ENCODE measurements at regions not wholly inside any gene's neighbourhood (a gene's known extent, or its start where the extent isn't known, plus 50 kb on each side); places are given as distances from the start of the nearest gene placed in this dataset.

DNA sequence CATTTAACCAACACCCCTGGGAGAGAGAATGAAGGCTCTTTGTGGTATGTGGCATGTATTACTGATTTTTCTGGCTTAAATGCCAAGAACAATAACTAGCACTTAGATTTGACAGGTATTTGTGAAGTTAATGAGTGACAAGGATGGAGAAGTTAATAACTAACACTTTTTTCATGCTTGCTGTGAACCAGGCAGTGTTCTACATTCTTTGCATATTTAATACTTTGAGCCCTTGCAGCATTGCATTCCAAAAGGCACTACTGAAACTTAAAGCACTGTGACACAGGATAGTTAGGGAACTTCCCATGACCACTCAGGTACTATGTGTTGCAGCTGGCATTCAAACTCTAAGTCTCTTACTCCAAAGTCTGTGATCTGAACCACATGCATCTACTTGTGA lies 650.6 kb downstream of the ZPLD1 start:
- Histone ChIP-seq H3K79me2 (ENCODE audit: control insufficient read depth, insufficient read depth, low read length) (no peaks in the 10 kb centered on the region), H3K27ac (ENCODE audit: control insufficient read depth, insufficient read depth, low read length) (no peak overlapping the region), H3K9me1 (ENCODE audit: control insufficient read depth, extremely low read depth, insufficient read depth, low read length) (no peaks in the 10 kb centered on the region), H4K20me1 (ENCODE audit: control insufficient read depth, extremely low read depth, insufficient read depth, low read length) (no peaks in the 10 kb centered on the region), H3K4me3 (ENCODE audit: control insufficient read depth in 2 of 3, extremely low read depth in 1 of 3, insufficient read depth in 2 of 3, low read depth in 1 of 3, low read length in 3 of 3) (no peak overlapping the region), H3K4me1 (ENCODE audit: control insufficient read depth, extremely low read depth, insufficient read depth, low read length) (no peaks in the 10 kb centered on the region), H2AFZ (ENCODE audit: control insufficient read depth, low read length) (no peak overlapping the region), H3K9me3 (ENCODE audit: control insufficient read depth, low read depth, low read length) (no peaks in the 10 kb centered on the region), H3K4me2 (ENCODE audit: control insufficient read depth, extremely low read depth, insufficient read depth, low read depth, low read length) (no peak overlapping the region), H3K27me3 (ENCODE audit: control insufficient read depth, extremely low read depth, insufficient read depth, low read length) (no peaks in the 10 kb centered on the region), H3K36me3 (ENCODE audit: control insufficient read depth in 2 of 2, extremely low read depth in 1 of 2, insufficient read depth in 2 of 2, low read length in 2 of 2) (no peaks in the 10 kb centered on the region), H3K9ac (ENCODE audit: control insufficient read depth, extremely low read depth, insufficient read depth, low read length) (no peak overlapping the region)
- no peak for TF ChIP-seq EZH2 (IDR thresholded peaks at IDR 0.05; ENCODE audit: low read length)
- TF ChIP-seq CTCF (optimal IDR thresholded peaks at IDR 0.05 in 1 of 3, IDR thresholded peaks at IDR 0.05 in 1 of 3, conservative IDR thresholded peaks at IDR 0.05 in 1 of 3; ENCODE audit: extremely low read depth in 1 of 3, insufficient read depth in 2 of 3, low read length in 3 of 3): no peak
- FAIRE-seq (no peak), DNase-seq (ENCODE audit: low read depth, low spot score) (no peak)
- dilution Hi-C loops (cut with MboI; ENCODE audit: extremely low pct_ligation_motif_present, low sequenced_read_pairs): no loop called here

GRCh38 chr3:103089758-103090157 lies 654.9 kb downstream of the ZPLD1 start:
- Histone ChIP-seq H2AFZ (ENCODE audit: control insufficient read depth, low read length) (no peak overlapping the region), H3K9me3 (ENCODE audit: control insufficient read depth, low read depth, low read length) (no peaks in the 10 kb centered on the region), H3K4me3 (ENCODE audit: control insufficient read depth in 2 of 3, extremely low read depth in 1 of 3, insufficient read depth in 2 of 3, low read depth in 1 of 3, low read length in 3 of 3) (no peak overlapping the region), H3K9me1 (ENCODE audit: control insufficient read depth, extremely low read depth, insufficient read depth, low read length) (no peaks in the 10 kb centered on the region), H3K27me3 (ENCODE audit: control insufficient read depth, extremely low read depth, insufficient read depth, low read length) (no peaks in the 10 kb centered on the region), H3K36me3 (ENCODE audit: control insufficient read depth in 2 of 2, extremely low read depth in 1 of 2, insufficient read depth in 2 of 2, low read length in 2 of 2) (no peaks in the 10 kb centered on the region), H3K4me1 (ENCODE audit: control insufficient read depth, extremely low read depth, insufficient read depth, low read length) (no peaks in the 10 kb centered on the region), H3K4me2 (ENCODE audit: control insufficient read depth, extremely low read depth, insufficient read depth, low read depth, low read length) (no peak overlapping the region), H3K9ac (ENCODE audit: control insufficient read depth, extremely low read depth, insufficient read depth, low read length) (no peak overlapping the region), H3K79me2 (ENCODE audit: control insufficient read depth, insufficient read depth, low read length) (no peaks in the 10 kb centered on the region), H3K27ac (ENCODE audit: control insufficient read depth, insufficient read depth, low read length) (no peak overlapping the region), H4K20me1 (ENCODE audit: control insufficient read depth, extremely low read depth, insufficient read depth, low read length) (no peaks in the 10 kb centered on the region)
- TF ChIP-seq CTCF (optimal IDR thresholded peaks at IDR 0.05 in 1 of 3, IDR thresholded peaks at IDR 0.05 in 1 of 3, conservative IDR thresholded peaks at IDR 0.05 in 1 of 3; ENCODE audit: extremely low read depth in 1 of 3, insufficient read depth in 2 of 3, low read length in 3 of 3) (no peak), EZH2 (IDR thresholded peaks at IDR 0.05; ENCODE audit: low read length) (no peak)
- FAIRE-seq (no peak), DNase-seq (ENCODE audit: low read depth, low spot score) (no peak)
- dilution Hi-C loops (cut with MboI; ENCODE audit: extremely low pct_ligation_motif_present, low sequenced_read_pairs): no loop called here
